Activated naive CD4-positive, alpha-beta T cell treated with anti-CD3 and anti-CD28 coated beads, Interleukin-2, amount 50 U/mL, for 16 hours (primary cell): ENCODE measurements at regions not wholly inside any gene's neighbourhood (a gene's known extent, or its start where the extent isn't known, plus 50 kb on each side); places are given as distances from the start of the nearest gene placed in this dataset.
"Not testable (repeated sequence)": the region's sequence is repeated elsewhere in the genome, so short reads cannot be mapped to it uniquely, and the experiment has no call there.

Source experiments
- DNase-seq: peaks from one replicate; pipeline ENCODE4 v3.0.0-alpha.2; 2020

GRCh38 chr22:10526079-10526478 is 5001.9 kb upstream of the OR11H1 start:
- not testable (repeated sequence) for DNase-seq

- DNase-seq = not testable (repeated sequence)
Observed at GRCh38 chr22:10531141-10531540, 4996.9 kb upstream of the OR11H1 start.

DNA sequence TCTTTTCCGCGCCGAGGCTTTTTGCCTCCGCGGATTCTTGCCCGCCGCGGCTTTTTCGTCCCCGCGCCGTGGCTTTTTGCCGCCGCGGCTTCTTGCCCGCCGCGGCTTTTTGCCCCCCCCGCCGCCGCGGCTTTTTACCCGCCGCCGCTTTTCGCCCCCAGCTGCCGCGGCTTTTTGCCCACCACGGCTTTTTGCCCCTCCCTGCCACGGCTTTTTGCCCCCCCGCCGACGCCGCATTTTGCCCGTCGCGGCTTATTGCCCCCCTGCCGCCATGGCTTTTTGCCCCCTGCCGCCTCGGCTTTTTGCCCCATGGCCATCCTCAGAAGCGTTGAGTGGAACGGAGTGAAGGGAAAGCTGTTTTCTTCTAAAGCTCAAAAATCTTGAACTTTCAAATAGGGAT is 4955.5 kb upstream of the OR11H1 start:
- not testable (repeated sequence) for DNase-seq

DNA sequence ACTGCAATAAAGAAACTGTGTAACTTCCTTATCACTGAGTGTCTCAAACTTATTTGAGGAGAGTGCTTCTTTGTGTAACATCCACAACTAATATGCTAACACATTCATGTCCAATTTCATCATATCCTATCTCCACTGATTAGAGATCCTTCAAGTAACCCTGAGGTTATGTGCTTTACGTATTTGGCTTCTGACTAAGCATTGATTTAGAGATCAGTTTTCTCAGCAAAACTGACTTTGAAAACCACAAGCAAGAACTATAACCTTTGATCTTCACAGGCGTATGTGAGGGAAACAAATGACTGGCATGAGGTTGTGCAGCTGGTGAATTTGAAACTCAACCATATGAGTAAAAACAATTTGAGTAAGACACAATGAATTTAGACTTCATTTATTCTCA is 4926.9 kb upstream of the OR11H1 start:
- DNase-seq = not testable (repeated sequence)

GRCh38 chr22:10631961-10632360 is 4896.0 kb upstream of the OR11H1 start:
- DNase-seq = not testable (repeated sequence)

GRCh38 chr22:10635341-10635740 is 4892.7 kb upstream of the OR11H1 start:
- not testable (repeated sequence) for DNase-seq

DNA sequence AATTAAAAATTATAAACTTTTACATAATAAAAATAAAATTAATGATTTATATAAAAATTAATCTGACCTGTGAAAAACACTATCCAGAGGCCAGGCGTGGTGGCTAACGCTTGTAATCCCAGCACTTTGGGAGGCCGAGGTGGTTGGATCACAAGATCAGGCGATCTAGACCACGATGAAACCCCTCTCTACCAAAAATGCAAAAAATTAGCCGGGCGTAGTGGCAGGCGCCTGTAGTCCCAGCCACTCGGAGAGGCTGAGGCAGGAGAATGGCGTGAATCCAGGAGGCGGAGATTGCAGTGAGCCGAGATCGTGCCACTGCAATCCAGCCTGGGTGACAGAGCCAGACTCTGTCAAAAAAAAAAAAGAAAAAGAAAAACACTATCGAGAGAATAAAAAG is 4865.2 kb upstream of the OR11H1 start:
- not testable (repeated sequence) for DNase-seq

GRCh38 chr22:10673065-10673464 is 4854.9 kb upstream of the OR11H1 start:
- DNase-seq = not testable (repeated sequence)

- DNase-seq = not testable (repeated sequence)
Observed at GRCh38 chr22:10678720-10679119, 4849.3 kb upstream of the OR11H1 start.

- DNase-seq = not testable (repeated sequence)
Observed at GRCh38 chr22:10685436-10685835, 4842.6 kb upstream of the OR11H1 start.

- not testable (repeated sequence) for DNase-seq
Observed at GRCh38 chr22:10687256-10687655, 4840.7 kb upstream of the OR11H1 start.

GRCh38 chr22:10698836-10699235 is 4829.2 kb upstream of the OR11H1 start:
- not testable (repeated sequence) for DNase-seq

GRCh38 chr22:10699301-10700097 is 4828.5 kb upstream of the OR11H1 start:
- not testable (repeated sequence) for DNase-seq

DNA sequence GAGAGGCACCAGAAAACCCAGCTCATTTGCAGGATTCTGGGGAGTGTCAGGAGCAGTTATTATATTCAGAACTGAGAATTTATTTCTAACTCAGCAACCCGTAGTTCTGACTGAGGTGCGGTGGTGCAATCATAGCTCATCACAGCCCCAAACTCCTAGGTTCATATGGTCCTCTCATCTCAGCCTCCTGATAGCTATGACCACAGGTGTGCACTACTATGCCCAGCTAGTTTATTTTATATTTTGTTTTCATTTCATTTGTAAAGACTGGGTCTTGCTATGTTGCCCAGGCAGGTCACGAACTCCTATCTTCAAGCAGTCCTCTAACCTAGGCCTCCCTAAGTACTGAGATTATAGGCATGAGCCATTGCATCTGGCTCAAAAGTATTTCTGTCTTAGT is 4819.8 kb upstream of the OR11H1 start:
- DNase-seq = not testable (repeated sequence)

DNA sequence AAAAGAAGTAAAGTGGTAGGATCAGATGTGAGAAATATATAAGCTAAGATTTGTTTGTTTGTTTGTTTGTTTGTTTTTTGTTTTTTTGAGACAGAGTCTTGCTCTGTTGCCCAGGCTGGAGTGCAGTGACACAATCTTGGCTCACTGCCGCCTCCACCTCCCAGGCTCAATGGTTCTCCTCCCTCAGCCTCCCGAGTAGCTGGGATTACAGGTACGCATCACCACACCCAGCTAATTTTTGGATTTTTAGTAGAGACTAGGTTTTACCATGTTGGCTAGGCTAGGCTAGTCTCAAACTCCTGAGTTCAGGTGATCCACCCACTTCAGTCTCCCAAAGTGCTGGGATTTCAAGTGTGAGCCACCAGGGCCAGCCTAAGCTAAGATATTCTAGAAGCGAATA is 4817.1 kb upstream of the OR11H1 start:
- DNase-seq = not testable (repeated sequence)

DNA sequence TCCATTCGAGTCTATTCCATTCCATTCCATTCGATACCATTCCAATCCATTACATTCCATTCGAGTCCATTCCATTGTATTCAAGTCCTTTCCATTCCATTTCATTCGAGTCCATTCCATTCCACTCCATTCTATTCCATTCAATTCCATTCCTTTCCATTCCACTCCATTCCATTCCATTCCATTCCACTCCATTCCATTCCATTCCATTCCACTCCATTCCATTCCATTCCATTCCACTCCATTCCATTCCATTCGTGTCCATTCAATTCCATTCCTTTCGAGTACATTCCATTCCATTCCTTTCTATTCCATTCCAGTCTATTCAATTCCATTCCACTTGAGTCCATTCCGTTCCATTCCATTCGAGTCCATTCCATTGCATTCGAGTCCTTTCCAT is 4805.2 kb upstream of the OR11H1 start:
- not testable (repeated sequence) for DNase-seq

GRCh38 chr22:10723966-10724365 is 4804.0 kb upstream of the OR11H1 start:
- not testable (repeated sequence) for DNase-seq

DNA sequence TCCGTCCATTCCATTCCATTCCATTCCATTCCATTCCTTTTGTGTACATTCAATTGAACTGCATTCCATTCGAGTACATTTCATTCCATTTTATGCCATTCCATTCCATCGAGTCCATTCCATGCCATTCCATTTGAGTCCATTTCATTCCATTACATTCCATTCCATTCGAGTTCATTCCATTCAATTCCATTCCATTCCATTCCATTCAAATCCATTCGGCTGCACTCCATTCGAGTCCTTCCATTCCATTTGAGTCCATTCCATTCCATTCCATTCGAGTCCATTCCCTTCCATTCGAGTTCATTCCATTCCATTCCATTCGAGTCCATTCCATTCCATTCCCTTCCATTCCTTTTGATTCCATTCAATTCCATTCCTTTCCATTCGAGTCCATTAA is 4800.6 kb upstream of the OR11H1 start:
- DNase-seq = no peak

- DNase-seq = not testable (repeated sequence)
Observed at GRCh38 chr22:10729979-10730378, 4798.0 kb upstream of the OR11H1 start.

DNA sequence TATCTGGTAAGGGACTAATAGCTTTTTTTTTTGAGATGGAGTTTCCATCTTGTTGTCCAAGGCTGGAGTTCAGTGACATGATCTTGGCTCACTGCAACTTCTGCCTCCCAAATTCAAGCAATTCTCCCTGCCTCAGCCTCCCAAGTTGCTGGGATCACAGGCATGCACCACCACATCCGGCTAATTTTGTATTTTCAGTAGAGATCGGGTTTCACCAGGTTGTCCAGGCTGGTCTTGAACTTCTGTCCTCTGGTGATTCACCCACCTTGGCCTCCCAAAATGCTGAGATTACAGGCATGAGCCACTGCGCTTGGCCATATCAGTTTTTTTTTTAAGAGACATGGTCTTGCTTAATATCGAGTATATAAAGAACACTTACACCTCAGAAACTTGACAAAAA is 4797.3 kb upstream of the OR11H1 start:
- not testable (repeated sequence) for DNase-seq

DNA sequence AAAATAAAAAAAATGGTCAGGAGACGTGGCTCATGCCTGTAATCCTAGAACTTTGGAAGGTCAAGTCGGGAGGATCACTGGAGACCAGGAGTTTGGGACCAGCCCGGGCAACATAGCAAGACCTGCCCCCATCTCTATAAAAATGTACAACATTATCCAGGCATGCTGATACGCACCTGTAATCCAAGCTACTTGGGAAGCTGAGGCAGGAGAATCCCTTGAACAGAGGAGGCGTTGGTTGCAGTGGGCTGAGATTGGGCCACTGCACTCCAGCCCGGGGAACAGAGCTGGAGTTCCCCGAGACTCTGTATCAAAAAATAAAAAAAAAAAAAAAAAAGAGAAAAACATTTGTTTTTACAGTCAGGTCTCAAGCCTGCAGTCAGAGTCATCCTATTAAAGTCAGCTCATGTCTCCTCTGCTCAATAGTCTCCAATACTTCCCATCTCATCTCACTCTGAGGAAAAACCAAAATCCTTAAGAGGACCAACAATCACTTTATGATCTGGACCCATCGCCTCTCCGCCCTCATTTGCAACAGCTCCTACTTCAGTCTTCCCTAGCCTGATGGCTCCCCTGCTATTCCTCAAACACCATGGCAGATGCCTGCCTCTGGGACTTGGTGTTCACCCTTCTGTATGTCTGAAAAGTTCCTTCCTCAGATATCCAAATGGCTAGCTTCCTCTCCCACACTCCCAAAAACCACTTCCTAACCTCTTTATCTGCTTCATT is 4796.6 kb upstream of the OR11H1 start:
- not testable (repeated sequence) for DNase-seq

DNA sequence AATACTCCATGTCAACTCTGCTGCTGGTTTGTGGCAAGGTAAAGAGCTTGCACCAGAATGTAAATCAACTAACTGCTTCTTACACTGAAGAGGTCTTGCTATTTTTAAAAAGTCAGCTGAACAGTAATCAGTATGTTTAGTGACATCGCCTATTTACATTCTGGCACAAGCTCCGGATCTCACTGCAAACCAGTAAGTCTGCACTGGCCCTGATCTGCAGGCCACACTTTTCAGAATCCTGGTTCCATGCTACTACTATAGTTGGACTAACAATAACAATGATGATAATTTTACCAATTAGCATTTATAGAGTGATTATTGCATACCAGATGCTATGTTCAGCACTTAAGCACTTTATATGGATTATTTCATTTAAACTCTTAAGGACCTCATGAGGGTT is 4792.9 kb upstream of the OR11H1 start:
- DNase-seq = not testable (repeated sequence)

GRCh38 chr22:10736879-10737278 is 4791.1 kb upstream of the OR11H1 start:
- not testable (repeated sequence) for DNase-seq

DNA sequence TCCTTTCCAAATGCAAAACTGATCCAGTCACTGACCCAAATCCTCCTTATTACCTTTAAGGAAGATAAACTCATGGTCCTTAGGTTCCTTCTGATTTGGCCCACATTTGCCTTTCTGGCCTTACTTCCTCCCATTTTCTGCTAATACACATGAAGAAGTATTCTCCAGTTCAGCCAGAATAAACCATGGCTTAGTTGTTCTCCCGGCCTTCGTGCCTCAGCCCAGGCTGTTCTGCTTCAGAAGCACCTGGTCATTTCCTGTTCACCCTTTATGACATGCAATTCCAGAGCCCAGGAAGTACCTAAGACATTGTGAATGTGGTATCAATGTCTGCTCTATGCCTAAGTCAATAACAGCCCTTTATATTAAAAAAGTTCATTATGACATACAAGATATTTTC is 4790.1 kb upstream of the OR11H1 start:
- not testable (repeated sequence) for DNase-seq
